Retinal pigment epithelial cell (primary cell): ENCODE measurements at regions not wholly inside any gene's neighbourhood (a gene's known extent, or its start where the extent isn't known, plus 50 kb on each side); places are given as distances from the start of the nearest gene placed in this dataset.

ENCODE experiments used
- DNase-seq: peaks from one replicate; pipeline ENCODE4 v3.0.0-alpha.2; 2010; ENCODE audit warnings: low read depth
- H3K4me3 ChIP-seq: 2 replicates; pipeline ENCODE4 v1.5.1; 2011; ENCODE audit warnings: mild to moderate bottlenecking, low read length, control low read depth, moderate library complexity
- TF ChIP-seq, protein P1 (sequence below): conservative IDR thresholded peaks from 2 replicates; pipeline ENCODE4 v1.5.1; 2011; ENCODE audit warnings: low read depth, low read length, control low read depth, inconsistent platforms

GRCh38 chr12:116459011-116459875, 99.9 kb upstream of the MAP1LC3B2 start:
- TF ChIP-seq, protein P1, sequence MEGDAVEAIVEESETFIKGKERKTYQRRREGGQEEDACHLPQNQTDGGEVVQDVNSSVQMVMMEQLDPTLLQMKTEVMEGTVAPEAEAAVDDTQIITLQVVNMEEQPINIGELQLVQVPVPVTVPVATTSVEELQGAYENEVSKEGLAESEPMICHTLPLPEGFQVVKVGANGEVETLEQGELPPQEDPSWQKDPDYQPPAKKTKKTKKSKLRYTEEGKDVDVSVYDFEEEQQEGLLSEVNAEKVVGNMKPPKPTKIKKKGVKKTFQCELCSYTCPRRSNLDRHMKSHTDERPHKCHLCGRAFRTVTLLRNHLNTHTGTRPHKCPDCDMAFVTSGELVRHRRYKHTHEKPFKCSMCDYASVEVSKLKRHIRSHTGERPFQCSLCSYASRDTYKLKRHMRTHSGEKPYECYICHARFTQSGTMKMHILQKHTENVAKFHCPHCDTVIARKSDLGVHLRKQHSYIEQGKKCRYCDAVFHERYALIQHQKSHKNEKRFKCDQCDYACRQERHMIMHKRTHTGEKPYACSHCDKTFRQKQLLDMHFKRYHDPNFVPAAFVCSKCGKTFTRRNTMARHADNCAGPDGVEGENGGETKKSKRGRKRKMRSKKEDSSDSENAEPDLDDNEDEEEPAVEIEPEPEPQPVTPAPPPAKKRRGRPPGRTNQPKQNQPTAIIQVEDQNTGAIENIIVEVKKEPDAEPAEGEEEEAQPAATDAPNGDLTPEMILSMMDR = no peak
- no peak overlapping the region for H3K4me3 ChIP-seq
- no peak for DNase-seq

DNA sequence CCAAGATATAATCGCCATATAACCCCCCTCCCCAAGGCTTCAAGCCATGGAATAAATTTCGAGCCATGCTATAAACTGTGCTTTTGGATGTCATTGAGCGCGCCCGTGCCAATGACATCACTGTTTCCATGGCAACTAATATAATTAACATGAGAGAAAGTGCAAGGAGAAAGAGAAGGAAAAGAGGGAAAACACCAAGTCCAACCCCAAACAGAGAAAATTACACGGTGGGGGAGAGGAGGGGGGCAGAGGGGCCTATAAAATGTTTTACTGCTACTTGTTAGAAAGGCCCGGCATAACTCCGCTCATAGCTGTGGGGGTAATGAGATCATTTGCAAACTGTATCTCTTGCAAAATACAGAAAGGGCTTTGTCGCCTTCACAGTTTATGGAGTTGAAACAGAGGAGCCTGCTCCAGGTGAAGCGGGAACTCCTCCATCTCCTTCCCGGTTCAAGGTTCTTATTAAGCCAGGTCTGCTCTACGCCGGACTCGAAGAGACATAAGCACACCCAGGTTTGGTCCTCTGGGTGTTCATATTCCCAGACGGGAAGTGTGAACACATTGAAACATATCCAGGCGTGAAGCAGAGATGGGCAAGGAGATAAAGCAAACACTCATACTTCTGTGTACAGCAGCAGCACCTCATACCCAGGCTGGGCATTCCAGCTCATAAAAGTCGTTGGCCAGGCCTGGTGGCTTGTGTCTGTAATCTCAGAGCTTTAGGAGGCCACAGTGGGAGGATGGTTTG, 99.1 kb upstream of the MAP1LC3B2 start:
- DNase-seq = no peak
- TF ChIP-seq, protein P1 = no peak
- H3K4me3 ChIP-seq = no peak overlapping the region

DNA sequence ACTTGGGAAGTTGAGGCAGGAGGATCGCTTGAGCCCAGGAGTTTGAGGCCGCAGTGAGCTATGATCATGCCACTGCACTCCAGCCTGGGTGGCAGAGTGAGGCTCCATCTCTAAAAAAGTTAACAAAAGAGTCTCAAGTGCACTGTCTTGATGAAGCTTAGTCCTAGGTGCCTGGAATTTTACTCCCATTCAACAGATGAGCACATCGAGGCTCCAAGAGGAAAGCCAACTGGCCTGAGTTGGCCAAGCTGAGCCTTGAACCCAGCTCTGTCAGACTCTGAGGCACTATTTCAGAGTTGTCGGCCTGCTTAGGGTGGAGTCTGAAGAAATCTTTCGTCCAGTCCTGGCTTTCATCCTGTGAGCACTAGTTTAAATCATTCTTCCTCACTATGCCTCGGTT, 98.1 kb upstream of the MAP1LC3B2 start:
- TF ChIP-seq, protein P1 = no peak
- DNase-seq = no peak
- no peak overlapping the region for H3K4me3 ChIP-seq

GRCh38 chr12:116463366-116463765, 95.8 kb upstream of the MAP1LC3B2 start:
- TF ChIP-seq, protein P1 = no peak
- no peak for DNase-seq
- no peak overlapping the region for H3K4me3 ChIP-seq

- H3K4me3 ChIP-seq = no peak overlapping the region
- TF ChIP-seq, protein P1 = no peak
- no peak for DNase-seq
These were observed 93.8 kb upstream of the MAP1LC3B2 start for GRCh38 chr12:116465407-116465806.

DNA sequence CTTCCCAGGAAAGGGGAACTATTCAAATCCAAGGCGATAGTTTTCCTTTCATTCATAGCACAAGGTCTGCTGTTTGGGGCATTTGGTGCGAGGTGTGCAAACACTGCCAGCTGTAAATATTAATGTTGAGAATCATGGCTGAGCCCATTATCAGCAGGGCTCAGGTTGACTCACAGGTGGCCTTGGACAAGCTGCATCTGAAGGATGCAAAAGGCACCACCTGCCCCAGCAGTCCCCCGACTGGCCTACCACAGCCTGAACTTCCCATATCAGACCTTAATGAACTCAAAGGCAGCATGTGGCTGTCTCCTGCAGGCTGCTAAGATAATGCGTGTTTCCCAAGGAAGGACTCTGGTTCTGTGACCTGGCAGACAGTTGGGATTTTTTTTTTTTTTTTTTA, 93.3 kb upstream of the MAP1LC3B2 start:
- H3K4me3 ChIP-seq = no peak overlapping the region
- TF ChIP-seq, protein P1 = no peak
- no peak for DNase-seq
